ENCODE measurements at regions not wholly inside any gene's neighbourhood (a gene's known extent, or its start where the extent isn't known, plus 50 kb on each side); places are given as distances from the start of the nearest gene placed in this dataset.
A peak's percentile ranks its signal among the peaks of the same experiment; 100 is the strongest.

DNA sequence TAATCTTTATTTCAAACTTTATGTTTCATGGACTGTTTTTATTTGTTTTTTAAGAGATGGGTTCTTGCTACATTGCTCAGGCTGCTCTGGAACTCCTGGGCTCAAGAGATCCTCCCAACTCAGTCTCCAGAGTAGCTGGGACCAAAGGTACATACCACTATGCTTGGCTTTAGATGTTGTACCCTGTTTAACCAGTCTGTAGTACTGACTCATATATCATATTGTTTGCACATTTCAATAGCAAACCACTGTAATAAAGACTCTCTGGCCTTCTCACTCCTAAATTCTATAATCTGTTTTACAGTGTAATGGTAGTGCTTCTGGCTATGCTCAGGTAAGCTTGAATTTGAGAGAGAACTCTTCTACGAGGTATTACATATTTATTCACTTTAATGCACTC is 413.6 kb upstream of the PCDH15 start:
- no peak overlapping the region for H3K4me3 ChIP-seq (ENCODE audit: low read depth, low read length)
- TF ChIP-seq CTCF (conservative IDR thresholded peaks at IDR 0.05; ENCODE audit: low read depth, low read length), result no peak
- no peak for DNase-seq (ENCODE audit: low read depth)

DNA sequence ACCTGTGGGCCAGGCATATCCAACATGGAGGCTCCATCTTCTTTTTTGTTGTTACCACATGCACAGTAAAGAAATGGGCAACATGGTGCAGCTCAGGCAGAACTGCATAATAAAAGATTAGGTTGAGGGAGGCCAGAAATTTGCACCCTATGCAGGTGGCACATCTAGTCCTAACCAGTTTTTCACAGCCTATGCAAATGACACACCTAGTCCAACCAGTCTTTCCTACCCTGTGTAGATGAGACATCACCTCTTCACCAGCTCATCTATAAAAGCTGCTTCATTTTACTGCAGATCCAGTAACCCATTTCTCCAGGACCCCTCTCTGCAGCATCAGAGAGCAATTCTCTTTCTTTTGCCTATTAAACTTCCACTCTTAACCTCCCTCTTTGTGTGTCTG is 411.0 kb upstream of the PCDH15 start:
- TF ChIP-seq CTCF (conservative IDR thresholded peaks at IDR 0.05; ENCODE audit: low read depth, low read length), result no peak
- DNase-seq (ENCODE audit: low read depth), result no peak
- no peak overlapping the region for H3K4me3 ChIP-seq (ENCODE audit: low read depth, low read length)

DNA sequence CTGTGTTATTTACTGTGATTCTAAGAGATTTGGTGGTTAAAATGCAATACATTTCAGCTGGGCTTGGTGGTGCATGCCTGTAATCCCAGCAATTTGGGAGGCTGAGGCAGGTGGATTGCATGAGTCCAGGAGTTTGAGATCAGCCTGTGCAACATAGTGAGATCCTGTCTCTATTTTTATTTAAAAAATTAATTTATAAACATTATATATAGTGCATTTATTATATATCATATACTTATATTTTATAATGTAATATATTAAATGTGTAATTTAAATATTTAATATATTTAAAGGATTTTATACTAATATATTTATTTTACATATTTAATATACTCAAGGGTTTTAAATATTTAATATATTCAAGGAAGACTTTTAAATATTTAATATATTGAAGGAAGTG is 402.8 kb upstream of the PCDH15 start:
- no peak overlapping the region for H3K4me3 ChIP-seq (ENCODE audit: low read depth, low read length)
- TF ChIP-seq CTCF (conservative IDR thresholded peaks at IDR 0.05; ENCODE audit: low read depth, low read length), result no peak
- DNase-seq (ENCODE audit: low read depth), result no peak

GRCh38 chr10:55203319-55203718 is 402.3 kb upstream of the PCDH15 start:
- no peak overlapping the region for H3K4me3 ChIP-seq (ENCODE audit: low read depth, low read length)
- DNase-seq (ENCODE audit: low read depth), result no peak
- no peak for TF ChIP-seq CTCF (conservative IDR thresholded peaks at IDR 0.05; ENCODE audit: low read depth, low read length)

DNA sequence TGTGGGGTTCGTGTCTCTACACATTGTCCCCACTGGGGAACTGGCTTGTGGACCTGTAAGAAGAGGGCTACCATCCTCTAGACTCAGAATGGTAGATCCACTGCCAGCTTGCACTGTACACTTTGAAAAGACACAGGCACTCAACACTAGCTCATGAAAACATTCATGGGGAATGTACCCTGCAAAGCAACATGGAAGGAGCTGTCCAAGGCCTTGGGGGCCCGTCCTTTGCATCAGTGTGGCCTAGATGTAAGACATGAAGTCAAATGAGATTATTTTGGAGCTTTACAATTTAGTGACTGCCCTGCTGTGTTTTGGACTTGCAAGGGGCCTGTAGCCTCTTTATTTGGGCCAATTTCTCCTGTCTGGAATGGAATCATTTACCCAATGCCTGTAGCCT is 399.0 kb upstream of the PCDH15 start:
- DNase-seq (ENCODE audit: low read depth), result no peak
- no peak overlapping the region for H3K4me3 ChIP-seq (ENCODE audit: low read depth, low read length)
- TF ChIP-seq CTCF (conservative IDR thresholded peaks at IDR 0.05; ENCODE audit: low read depth, low read length), result no peak

DNA sequence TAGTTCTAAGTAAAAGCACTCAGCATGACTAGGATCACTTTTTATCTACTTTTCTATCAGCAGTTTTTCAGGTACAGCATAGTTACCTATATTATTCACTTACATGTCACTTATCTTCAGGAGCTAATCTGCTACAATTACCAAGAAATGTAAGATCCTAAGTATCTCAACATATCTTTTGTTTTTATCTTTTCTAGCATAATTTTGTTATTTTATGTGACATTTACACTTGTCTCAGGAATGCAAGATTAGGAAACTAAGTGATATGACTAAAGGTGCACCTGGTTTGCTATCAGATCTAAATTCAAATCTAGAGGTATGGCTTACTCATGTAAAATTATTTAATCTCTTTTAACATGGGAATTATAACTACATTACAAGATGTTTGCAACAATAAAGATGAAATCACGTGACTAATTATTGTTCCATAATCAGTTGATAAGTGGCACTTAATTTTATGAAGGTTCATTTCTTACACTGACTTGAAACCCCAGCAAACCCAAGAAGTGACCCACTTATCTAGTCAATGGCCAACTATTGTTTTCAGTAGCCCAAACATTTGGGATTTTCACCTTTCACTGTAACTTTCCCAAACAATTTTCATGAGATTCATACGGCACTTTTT is 390.3 kb upstream of the PCDH15 start:
- TF ChIP-seq CTCF (conservative IDR thresholded peaks at IDR 0.05; ENCODE audit: low read depth, low read length), result no peak
- DNase-seq (ENCODE audit: low read depth), result no peak
- no peak overlapping the region for H3K4me3 ChIP-seq (ENCODE audit: low read depth, low read length)

GRCh38 chr10:55183993-55184392 is 383.0 kb upstream of the PCDH15 start:
- DNase-seq (ENCODE audit: low read depth), result peak; percentile 48
- no peak for TF ChIP-seq CTCF (conservative IDR thresholded peaks at IDR 0.05; ENCODE audit: low read depth, low read length)

More at GRCh38 chr10:55183993-55184392, 383.0 kb upstream of the PCDH15 start:
- H3K4me3 ChIP-seq (ENCODE audit: low read depth, low read length), result no peak overlapping the region

Data from epithelial cell of proximal tubule (primary cell).